T-helper 1 cell (primary cell): ENCODE measurements at regions not wholly inside any gene's neighbourhood (a gene's known extent, or its start where the extent isn't known, plus 50 kb on each side); places are given as distances from the start of the nearest gene placed in this dataset.
A peak's percentile ranks its signal among the peaks of the same experiment; 100 is the strongest.

ENCODE experiments used
- DNase-seq, 5 donors: peaks; one replicate each; pipeline ENCODE4 v3.0.0-alpha.2; 2012 to 2020

DNA sequence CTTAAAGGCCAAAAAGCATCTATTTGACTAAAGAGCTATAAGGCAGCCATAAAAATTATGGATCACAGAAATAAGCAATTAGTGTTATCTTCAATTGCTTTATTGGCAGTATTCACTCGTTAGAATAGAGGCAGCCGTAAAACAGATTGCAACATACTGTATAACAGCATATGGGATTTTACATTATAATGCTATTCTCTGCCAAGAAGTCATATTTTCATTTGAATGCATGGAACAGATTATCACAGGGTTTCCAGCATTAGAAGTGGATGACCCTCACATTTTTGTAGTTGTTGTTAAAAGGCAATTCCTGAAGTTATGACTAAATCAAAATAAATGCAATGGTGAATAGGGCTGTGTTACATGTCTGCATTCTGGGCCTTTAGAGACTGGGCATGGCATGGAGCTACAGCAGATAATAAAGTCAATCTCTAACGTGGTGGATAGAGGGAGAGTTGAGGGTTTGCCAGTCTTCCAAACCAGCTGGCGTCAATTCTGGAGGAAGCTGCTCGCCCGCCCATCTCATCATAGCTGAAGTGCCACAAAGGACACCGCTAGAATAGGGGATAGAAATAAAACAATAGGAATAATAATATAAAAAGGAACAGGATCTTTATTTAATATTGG is 155.4 kb upstream of the VRK2 start:
- no peak for DNase-seq

DNA sequence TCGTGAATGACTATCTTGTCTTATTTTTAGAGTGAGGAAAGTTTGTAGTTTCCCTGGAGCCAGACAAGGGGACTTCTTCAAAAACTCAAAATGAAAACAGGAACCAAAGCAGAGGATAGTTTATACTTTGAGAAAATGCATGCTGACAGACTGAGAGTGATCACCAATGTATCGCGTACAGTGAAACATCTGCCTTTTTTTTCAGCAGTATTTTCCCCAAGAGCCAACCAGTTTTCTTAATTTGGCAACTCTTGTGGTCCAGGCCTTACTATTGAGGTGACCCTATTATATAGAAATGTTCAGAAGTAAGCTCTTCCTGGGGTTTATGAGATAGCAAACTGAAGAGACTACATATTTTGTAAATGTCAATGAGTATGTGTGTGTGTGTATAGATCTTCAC is 153.7 kb upstream of the VRK2 start:
- no peak for DNase-seq

DNA sequence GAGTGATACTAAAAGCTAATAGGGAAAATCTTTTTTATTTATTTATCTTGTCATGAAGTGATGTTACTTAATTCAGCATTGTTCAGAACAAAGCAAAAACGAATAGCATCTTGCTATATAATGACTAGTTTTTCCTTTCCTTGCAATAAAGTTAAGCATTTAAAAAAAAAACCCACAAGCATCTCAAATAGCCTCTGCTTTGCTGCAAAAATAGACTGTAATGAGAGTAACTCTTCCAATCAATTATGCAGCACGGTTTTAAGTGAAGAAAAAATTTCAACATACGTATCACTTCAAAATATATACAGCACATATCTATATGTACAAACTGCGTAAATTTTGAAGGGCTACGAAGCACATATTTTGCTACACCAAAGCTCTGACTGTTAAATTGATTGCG is 153.3 kb upstream of the VRK2 start:
- DNase-seq = no peak

DNA sequence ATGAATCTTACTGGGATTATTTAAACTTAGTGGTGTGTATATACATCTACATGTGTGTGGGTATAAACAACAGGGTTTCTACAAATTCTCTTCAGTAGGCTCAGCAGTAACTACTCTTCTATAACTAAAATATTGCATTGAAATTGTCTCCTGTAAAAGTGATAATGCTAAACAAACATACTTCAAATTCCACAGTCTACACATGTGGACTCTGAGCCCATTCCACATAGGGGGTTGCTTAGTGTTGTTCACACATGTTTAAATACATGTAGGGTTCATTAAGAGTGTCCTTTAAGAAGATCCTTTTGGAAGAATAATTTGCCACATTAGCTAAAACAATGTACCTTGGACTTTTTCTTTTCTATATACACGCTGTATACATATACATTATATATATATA is 152.8 kb upstream of the VRK2 start:
- DNase-seq = no peak

DNA sequence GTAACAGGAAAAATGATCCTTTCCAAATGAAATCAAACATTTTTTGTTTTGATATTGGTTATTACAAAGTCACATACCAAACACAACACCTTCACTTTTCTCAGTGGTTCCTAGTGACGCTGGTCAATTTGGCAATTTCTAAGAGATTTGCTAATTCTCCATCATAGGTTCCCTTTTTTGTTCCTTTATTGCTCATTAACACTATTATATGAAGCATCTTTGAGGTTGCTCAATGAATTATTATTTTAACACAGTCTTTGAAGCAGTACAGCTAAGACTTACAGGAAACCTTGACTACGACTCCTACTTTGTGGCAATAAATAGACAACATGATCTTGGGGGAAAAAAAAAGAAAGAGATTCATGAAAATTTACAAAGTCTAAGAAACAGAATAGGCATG is 152.2 kb upstream of the VRK2 start:
- no peak for DNase-seq

DNA sequence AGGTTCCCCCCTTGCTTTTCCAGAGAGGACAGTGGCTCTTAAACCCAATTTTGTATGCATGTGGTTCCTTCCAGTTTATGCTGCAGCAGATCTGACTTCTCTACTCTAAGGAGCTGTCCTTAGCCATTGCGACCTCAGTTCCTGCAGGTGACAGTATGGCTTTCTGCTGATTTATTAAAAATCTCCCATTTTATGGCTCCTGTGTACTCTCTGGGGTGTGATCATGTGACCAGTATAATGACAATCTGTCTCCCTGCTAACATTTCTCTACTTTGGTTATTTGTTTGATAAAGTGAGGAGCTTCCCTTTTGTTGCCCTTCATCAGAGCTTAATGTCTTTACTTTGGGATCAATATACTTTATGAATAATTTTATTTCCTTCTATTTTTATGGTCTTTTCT is 148.7 kb upstream of the VRK2 start:
- no peak for DNase-seq

DNA sequence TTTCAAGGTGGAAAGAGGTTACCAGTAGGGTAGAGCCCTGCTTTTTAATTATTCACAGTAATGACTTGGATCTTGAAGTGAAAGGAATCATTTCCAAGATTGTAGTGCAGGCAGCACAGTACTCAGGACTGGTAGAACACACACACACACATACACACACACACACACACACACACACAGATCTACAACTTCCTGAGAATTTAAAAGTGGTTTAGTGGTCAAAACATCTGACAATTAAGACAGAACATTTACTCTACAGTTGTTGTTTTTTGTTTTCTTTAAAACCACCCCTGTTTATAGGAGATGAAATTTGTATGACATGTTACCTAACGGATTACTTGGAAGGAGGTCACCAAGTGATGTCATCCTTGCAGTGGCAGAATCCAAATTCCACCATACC is 146.7 kb upstream of the VRK2 start:
- DNase-seq = no peak

DNA sequence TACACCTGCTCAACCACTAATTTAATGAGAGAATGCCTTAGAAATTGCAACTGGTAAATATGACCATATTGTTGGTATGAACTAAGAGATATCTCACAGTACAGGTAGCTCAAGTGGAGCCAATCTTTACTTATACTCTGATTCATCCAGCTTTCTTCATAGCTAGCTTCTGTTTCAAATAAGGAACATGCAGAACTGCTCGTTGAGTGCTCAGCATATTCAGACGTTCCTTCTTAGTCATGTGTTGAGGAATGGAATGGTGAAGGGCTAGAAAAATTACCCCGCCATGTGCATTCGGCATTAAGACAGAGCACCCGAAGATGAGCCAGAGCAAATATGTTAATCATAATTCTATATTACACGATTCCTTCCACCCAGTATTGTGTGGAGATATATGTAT is 144.0 kb upstream of the VRK2 start:
- DNase-seq = no peak

DNA sequence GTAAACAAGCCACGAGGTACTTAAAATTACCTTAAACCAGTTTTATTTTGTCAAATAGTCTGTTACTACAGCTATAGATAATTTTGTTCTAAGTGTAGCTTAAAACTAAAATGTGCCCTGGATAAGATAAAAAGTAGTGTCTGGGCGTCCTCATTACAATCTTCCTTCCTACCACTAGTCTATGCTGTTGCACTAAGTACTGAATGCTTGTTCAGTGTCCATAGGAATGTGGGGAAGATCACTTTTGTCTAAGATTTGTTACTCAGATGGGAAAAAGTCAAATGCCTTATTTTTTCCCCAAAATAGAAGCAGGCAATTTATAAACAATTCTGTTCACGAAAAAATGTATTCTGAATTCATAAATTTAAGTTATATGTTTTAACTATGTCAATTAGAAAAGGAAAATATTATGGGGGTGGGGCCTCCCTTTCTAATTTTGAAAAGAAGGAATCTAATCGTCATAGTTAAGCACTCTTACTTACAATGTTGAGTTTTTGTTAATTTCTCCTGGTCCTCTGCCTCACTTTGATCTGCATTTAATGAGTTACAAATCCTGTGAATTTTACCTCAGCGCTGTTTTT is 140.4 kb upstream of the VRK2 start:
- DNase-seq = peak in 1 of 5 donors; percentile 14

DNA sequence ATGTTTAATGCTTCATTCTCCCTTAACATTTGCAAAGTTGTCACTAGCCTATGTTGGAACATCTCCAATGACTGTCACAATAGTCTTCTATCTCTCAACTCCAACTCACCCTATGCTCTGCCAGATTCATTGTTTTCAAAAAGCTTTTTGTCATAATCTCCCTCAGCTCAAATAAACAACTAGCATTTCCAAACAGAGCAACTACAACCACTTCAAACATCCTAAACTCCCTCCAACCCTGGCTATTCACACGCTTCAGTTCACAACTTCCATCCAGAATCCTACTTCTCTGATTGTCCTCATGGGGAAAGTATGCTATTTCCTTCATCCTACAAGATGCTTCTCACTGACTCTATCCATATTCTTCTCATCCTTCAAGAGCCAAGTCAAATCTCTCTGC is 139.2 kb upstream of the VRK2 start:
- no peak for DNase-seq

DNA sequence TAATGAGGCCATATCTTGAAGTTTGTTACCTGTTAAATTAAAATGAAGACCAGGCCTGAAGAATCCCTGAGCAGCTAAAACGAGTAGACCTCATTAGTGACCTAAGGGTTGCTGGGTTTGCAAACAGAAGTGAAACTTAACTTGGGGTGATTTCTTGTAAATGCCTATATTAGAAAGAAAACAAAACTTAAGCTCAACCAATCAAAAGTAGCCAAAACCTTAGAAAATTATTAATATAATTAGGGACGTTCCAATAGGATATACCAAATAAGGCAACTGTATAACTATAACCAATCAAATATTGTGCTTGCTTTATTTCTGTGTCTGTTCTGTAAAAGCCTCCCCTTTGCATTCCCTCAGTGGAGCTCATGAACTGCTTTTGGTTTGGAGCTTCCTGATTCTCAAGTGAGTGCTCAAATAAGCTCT is 137.9 kb upstream of the VRK2 start:
- DNase-seq = peak in 1 of 5 donors; percentile 7

DNA sequence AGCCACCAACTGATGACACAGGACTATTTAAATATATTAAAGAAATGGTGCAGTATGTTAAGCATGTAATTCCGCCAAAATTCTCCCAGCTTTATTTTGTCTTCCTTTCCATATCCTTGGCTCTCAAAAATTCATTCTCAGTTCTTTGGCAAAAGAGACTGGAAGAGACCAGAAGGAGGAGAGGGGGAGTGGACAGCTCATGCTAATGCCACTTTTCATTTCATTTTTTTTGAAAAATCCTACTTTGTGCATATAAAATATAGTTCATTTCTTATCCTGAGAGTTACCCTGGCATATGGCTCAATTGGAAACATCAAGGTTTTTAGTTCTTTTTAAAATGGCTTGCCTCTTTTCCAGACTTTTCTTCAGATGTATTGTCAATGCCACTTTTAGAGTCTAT is 128.5 kb upstream of the VRK2 start:
- no peak for DNase-seq

DNA sequence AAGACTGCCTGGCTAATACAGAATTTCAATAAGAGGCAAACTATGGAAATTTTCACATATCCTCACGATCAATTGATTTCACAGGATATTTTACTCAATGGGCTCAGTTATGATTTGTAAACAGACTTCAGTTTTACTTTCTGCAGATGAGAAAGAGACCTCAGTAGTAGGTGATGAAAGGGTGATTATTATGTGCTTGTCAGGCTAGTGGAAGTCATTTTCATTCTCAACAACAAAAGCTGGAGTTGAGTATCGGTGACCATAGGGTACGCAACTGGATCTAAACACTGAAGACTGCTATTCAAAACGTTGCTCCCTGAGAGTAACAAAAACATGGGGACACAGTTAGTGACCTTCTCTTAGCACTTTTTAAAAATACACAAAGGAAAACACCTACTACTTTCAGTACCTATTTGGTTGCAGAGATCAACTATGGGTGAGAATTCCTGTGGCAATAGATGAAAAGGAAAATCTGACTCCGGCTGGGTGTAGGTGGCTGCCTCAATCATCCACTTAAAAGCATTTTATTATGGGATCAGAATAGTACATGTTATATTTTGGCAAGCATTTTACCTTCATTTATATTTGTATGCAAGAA is 126.2 kb upstream of the VRK2 start:
- no peak for DNase-seq

DNA sequence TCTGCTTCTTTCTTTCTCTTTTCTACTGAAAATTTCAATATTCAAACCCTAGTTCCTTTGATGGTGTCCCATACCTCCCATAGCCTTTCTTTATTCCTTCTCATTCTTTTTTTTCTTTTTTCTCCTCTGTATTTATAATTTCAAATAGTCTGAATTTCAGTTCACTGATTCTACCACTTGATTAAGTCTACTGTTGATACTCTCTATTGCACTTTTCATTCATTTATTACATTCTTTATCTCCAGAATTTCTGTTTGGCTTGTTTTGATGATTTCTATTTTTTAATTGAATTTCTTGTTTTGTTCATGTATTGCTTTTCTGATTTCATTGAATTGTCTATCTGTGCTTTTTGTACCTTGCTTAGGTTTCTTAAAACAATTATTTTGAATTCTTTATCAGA is 111.9 kb upstream of the VRK2 start:
- DNase-seq = no peak

DNA sequence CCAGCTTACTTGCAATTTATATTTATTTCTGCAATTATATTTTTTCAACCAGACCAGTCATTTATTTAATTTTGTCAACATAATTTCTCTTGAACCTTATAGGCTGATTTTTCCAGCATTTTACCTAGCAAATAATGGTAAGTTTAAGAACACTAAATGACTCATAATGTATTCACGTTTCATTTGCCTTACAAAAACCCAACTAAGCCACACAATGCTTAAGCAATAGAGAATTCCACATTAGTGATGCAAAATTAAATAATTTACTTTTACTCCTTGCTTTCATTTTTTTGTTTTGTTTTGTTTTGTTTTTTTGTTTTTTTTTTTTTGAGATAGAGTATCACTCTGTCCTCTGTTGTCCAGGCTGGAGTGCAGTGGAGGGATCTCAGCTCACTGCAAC is 110.4 kb upstream of the VRK2 start:
- no peak for DNase-seq

DNA sequence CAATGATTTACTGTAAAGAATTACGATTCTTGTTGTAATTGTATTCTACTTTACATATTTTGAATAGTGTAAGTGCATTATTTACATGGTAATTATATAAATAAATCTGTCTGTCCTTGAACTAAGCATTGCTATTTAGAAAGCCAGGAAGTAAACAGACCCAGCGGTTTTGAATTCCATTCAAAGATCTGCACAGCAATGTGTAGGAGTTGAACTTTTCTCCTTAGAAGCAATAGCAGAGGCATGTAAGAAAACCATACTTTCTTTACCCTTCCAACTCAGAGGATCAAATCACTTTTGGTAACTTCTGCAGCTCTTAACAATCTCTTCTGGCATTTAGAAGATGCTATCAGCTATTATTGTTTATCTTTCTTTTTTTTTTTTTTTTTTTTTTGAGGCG is 109.2 kb upstream of the VRK2 start:
- no peak for DNase-seq

DNA sequence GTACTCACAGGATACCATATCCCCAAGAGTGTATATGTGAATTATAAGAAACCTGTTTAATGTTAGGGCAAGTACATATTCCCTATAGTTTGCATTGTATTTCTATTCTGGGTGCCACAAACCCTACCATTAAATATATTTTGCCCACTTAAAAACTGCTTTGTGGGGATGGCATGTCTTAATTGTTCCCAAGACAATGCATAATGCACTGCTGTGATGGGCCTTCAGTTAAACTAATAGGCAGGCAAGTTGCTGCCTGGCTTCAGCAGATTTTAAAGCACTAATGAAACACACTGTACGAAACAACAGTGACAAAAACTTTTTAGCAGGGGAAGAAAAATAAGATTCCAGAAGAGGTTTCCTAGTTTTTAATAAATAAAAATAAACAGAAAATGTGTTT is 104.8 kb upstream of the VRK2 start:
- DNase-seq = no peak

DNA sequence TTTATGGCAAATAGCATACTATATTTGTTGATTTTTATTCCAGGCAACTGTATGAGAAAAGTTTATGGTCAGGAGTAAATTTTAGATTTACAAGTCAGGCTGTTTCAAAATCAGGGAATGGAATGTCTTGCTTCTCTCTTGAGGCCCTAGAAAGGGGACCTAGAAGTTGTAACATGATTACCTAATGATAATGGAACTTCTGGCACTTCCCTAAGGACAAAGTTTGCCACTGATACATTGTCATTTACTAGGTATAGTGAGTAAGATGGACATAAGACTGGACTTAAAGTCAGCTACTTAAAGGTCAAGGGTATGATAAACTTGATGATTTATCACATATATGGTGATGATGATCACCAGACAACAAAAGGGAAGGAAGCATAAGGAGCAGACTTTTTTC is 103.3 kb upstream of the VRK2 start:
- no peak for DNase-seq

DNA sequence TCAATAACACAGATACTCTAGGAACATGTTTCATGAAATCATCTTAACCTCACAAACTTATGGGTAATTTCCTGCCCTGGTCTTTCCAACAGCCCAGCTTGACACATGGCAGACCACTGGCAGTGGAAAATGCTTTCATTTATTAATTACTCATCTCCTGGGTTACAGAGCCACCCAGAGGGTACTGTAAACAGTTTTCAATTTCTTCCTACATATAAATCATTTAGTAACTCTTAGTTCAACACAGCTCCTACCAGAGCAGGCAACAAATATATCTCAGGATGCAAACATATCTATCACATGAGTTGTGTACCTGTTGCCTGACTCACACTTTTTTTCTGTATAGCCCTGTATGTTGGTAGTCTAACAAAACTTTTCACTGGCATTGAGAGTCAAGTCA is 99.2 kb upstream of the VRK2 start:
- no peak for DNase-seq

DNA sequence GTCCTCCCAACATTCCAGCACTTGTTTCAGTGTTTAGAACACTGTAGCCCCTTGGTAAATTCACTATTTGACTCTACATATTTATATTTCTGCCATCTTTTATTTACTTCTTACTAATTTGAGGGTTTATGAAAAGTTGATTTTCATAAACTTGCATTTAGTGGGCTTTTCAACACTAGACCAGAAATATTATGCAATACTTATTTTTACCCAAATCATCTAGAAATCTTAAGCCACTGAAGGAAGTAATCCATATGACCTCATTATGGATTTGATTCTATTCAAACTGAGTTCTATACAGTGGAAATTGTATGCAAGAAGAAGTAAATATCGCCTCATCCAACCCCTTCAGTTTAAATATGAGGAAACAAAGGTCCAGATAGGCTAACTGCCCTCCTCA is 92.6 kb upstream of the VRK2 start:
- DNase-seq = no peak

DNA sequence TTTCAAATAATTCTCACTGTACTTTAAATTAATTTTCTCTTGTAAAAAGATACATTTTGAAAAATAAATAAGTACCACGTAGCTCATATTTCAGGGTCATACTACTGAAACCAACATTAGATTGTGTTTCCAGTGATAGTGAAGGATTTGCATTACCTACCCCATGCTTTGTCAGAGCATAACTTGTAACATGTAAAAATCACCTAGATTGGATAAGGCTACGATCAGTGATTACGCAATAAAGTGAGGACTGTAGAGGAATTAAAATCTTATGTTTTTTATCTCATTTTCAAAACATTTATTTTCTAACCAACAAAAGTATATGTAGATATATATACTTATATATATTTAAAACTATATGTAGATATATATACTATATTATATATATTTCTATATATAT is 89.4 kb upstream of the VRK2 start:
- DNase-seq = no peak

DNA sequence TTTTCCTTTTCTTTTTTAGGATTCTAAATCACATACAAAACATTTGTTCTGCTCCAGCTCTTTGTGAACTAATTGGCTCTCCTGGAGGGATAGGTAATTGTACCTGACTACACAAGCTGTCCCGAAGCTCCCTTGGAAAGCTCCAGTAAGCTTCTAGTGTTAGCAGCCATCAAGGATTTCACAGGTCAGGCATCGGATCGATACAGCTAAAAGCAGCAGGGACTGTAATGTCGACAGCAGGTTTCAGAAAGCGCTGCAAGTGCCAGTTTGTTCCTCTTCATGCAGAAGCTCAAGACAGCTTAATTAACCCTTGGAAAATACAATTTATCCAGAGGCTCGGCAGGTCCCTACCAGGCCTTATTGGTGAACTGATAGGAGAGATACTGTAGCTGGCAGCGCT is 87.2 kb upstream of the VRK2 start:
- no peak for DNase-seq

DNA sequence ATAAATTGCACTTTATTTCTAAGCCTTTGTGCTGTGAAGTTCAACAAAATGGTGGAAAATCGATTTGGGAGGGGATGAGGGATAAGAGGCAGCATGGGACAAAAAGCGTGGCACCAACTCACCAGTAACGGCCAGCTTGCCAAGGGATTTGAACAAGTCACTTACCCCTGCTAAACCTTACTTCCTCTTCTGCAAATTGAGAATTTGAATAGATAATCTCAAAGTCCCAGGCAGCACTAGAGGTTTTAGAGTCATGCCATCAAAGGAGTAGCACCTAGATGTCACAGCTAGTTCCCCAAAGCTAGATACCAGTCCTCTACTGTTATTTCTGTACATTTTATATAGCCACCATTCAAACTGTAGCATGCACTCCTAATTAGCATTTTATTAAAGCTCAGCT is 83.7 kb upstream of the VRK2 start:
- DNase-seq = no peak

DNA sequence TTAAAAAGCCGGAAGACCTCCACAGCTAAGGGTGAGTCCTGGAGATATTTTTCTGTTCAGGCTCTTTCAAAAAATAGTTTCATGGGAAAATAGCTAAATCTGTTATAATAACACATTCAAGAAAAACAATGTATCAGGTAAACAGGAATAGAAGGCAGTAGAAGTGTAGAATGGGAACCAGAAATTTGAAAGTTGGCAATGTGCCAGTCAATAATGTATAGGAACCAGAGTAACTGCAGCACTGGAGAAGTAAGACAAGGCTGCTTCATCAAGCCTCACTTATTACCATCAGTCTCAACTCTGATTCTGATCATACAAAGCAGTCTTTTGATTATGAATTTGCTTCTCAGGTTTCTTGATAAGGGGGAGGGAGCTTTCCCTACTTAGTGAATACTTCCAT is 81.4 kb upstream of the VRK2 start:
- no peak for DNase-seq

DNA sequence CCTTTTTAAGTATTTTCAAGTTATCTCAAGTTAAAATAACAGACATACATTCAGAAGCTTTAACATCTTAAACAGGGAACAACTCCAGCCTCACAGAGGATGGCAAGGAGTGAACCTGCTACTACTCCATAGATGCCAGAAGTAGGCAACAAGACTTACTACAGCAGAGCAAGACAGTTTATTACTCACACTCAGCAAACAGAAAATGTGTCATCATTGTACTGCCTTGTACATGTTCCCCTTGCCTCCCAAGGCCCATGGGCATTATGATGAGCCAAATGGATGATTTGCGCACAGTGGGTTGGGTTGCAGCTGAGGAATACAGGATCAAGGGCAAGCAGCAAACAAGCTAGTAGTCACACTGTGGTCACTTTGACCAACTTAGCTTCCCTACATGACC is 80.6 kb upstream of the VRK2 start:
- no peak for DNase-seq
